ENCODE measurements at regions not wholly inside any gene's neighbourhood (a gene's known extent, or its start where the extent isn't known, plus 50 kb on each side); places are given as distances from the start of the nearest gene placed in this dataset.
"Not testable (repeated sequence)": the region's sequence is repeated elsewhere in the genome, so short reads cannot be mapped to it uniquely, and the experiment has no call there.

- Mint-ChIP-seq H3K4me3 (no peak overlapping the region), H3K27me3 (no peaks in the 10 kb centered on the region), H3K36me3 (ENCODE audit: low read depth) (no peaks in the 10 kb centered on the region), H3K4me1 (no peaks in the 10 kb centered on the region), H3K27ac (no peak overlapping the region), H3K9me3 (no peaks in the 10 kb centered on the region)
- ATAC-seq: no peak
- DNase-seq: no peak
Observed at GRCh38 chr6:84910906-84911607, 146.7 kb upstream of the TBX18 start.

GRCh38 chr6:84908304-84908904, 144.0 kb upstream of the TBX18 start:
- Mint-ChIP-seq H3K4me1 (no peaks in the 10 kb centered on the region), H3K9me3 (no peaks in the 10 kb centered on the region), H3K4me3 (no peak overlapping the region), H3K27me3 (no peaks in the 10 kb centered on the region), H3K36me3 (ENCODE audit: low read depth) (no peaks in the 10 kb centered on the region), H3K27ac (no peak overlapping the region)
- DNase-seq (no peak), ATAC-seq (no peak)

- H3K27me3 Mint-ChIP-seq: no peaks in the 10 kb centered on the region
- no peaks in the 10 kb centered on the region for H3K4me1 Mint-ChIP-seq
- DNase-seq (no peak), ATAC-seq (no peak)
- no peaks in the 10 kb centered on the region for H3K9me3 Mint-ChIP-seq
- H3K27ac Mint-ChIP-seq: no peak overlapping the region
- no peaks in the 10 kb centered on the region for H3K36me3 Mint-ChIP-seq (ENCODE audit: low read depth)
- H3K4me3 Mint-ChIP-seq: no peak overlapping the region
Observed at GRCh38 chr6:84906514-84906913, 142.1 kb upstream of the TBX18 start.

GRCh38 chr6:84905823-84906222, 141.4 kb upstream of the TBX18 start:
- Mint-ChIP-seq H3K36me3 (ENCODE audit: low read depth) (no peaks in the 10 kb centered on the region), H3K4me3 (no peak overlapping the region), H3K4me1 (no peaks in the 10 kb centered on the region), H3K9me3 (no peaks in the 10 kb centered on the region), H3K27ac (no peak overlapping the region), H3K27me3 (no peaks in the 10 kb centered on the region)
- no peak for ATAC-seq
- no peak for DNase-seq

GRCh38 chr6:84902354-84902928, 138.0 kb upstream of the TBX18 start:
- Mint-ChIP-seq H3K27me3 (no peaks in the 10 kb centered on the region), H3K4me3 (no peak overlapping the region), H3K27ac (no peak overlapping the region), H3K36me3 (ENCODE audit: low read depth) (no peaks in the 10 kb centered on the region), H3K4me1 (no peaks in the 10 kb centered on the region), H3K9me3 (no peaks in the 10 kb centered on the region)
- no peak for ATAC-seq
- no peak for DNase-seq

- no peak overlapping the region for H3K27ac Mint-ChIP-seq
- no peaks in the 10 kb centered on the region for H3K4me1 Mint-ChIP-seq
- ATAC-seq: no peak
- H3K36me3 Mint-ChIP-seq (ENCODE audit: low read depth): no peaks in the 10 kb centered on the region
- H3K9me3 Mint-ChIP-seq: no peaks in the 10 kb centered on the region
- H3K4me3 Mint-ChIP-seq: no peak overlapping the region
- DNase-seq: no peak
- no peaks in the 10 kb centered on the region for H3K27me3 Mint-ChIP-seq
Observed at GRCh38 chr6:84897988-84898594, 133.7 kb upstream of the TBX18 start.

GRCh38 chr6:84897011-84897410, 132.6 kb upstream of the TBX18 start:
- no peaks in the 10 kb centered on the region for H3K27me3 Mint-ChIP-seq
- ATAC-seq: no peak
- H3K9me3 Mint-ChIP-seq: no peaks in the 10 kb centered on the region

GRCh38 chr6:84892671-84893070, 128.3 kb upstream of the TBX18 start:
- H3K27me3 Mint-ChIP-seq: no peaks in the 10 kb centered on the region
- H3K36me3 Mint-ChIP-seq (ENCODE audit: low read depth): no peaks in the 10 kb centered on the region
- H3K9me3 Mint-ChIP-seq: no peaks in the 10 kb centered on the region
- ATAC-seq: no peak
- no peak overlapping the region for H3K4me3 Mint-ChIP-seq
- no peaks in the 10 kb centered on the region for H3K4me1 Mint-ChIP-seq
- no peak for DNase-seq
- H3K27ac Mint-ChIP-seq: no peak overlapping the region

More at GRCh38 chr6:84897011-84897410, 132.6 kb upstream of the TBX18 start:
- no peaks in the 10 kb centered on the region for H3K4me1 Mint-ChIP-seq
- no peaks in the 10 kb centered on the region for H3K36me3 Mint-ChIP-seq (ENCODE audit: low read depth)
- H3K27ac Mint-ChIP-seq: no peak overlapping the region
- H3K4me3 Mint-ChIP-seq: no peak overlapping the region
- DNase-seq: no peak

- H3K4me1 Mint-ChIP-seq: no peaks in the 10 kb centered on the region
- no peak for DNase-seq
Observed at GRCh38 chr6:84882768-84883766, 118.7 kb upstream of the TBX18 start.

GRCh38 chr6:84879385-84879784, 115.0 kb upstream of the TBX18 start:
- H3K27me3 Mint-ChIP-seq; ATAC-seq; H3K4me1 Mint-ChIP-seq; H3K9me3 Mint-ChIP-seq; H3K4me3 Mint-ChIP-seq; DNase-seq; H3K27ac Mint-ChIP-seq; H3K36me3 Mint-ChIP-seq (ENCODE audit: low read depth): not testable (repeated sequence)

More at GRCh38 chr6:84882768-84883766, 118.7 kb upstream of the TBX18 start:
- ATAC-seq: no peak
- no peak overlapping the region for H3K4me3 Mint-ChIP-seq
- H3K27me3 Mint-ChIP-seq: no peaks in the 10 kb centered on the region
- H3K9me3 Mint-ChIP-seq: no peaks in the 10 kb centered on the region
- no peak overlapping the region for H3K27ac Mint-ChIP-seq
- H3K36me3 Mint-ChIP-seq (ENCODE audit: low read depth): no peaks in the 10 kb centered on the region

- H3K4me1 Mint-ChIP-seq: no peaks in the 10 kb centered on the region
- no peak overlapping the region for H3K27ac Mint-ChIP-seq
- no peak overlapping the region for H3K4me3 Mint-ChIP-seq
- no peaks in the 10 kb centered on the region for H3K9me3 Mint-ChIP-seq
- H3K27me3 Mint-ChIP-seq: no peaks in the 10 kb centered on the region
- no peaks in the 10 kb centered on the region for H3K36me3 Mint-ChIP-seq (ENCODE audit: low read depth)
- DNase-seq: no peak
- ATAC-seq: no peak
Observed at GRCh38 chr6:84877515-84878210, 113.3 kb upstream of the TBX18 start.

- Mint-ChIP-seq H3K4me1 (no peaks in the 10 kb centered on the region), H3K36me3 (ENCODE audit: low read depth) (no peaks in the 10 kb centered on the region), H3K27me3 (no peaks in the 10 kb centered on the region), H3K9me3 (no peaks in the 10 kb centered on the region), H3K27ac (no peak overlapping the region), H3K4me3 (no peak overlapping the region)
- ATAC-seq (no peak), DNase-seq (no peak)
Observed at GRCh38 chr6:84876723-84877514, 112.5 kb upstream of the TBX18 start.

GRCh38 chr6:84872996-84873723, 108.8 kb upstream of the TBX18 start:
- Mint-ChIP-seq H3K4me3 (no peak overlapping the region), H3K9me3 (no peaks in the 10 kb centered on the region), H3K27me3 (no peaks in the 10 kb centered on the region), H3K36me3 (ENCODE audit: low read depth) (no peaks in the 10 kb centered on the region), H3K27ac (no peak overlapping the region), H3K4me1 (no peaks in the 10 kb centered on the region)
- DNase-seq: no peak
- no peak for ATAC-seq

Measured in activated naive CD8-positive, alpha-beta T cell treated with anti-CD3 and anti-CD28 coated beads, Interleukin-2, amount 50 U/mL, for 24 hours (primary cell).